Suprapubic skin (tissue), 4 donors: ENCODE measurements at regions not wholly inside any gene's neighbourhood (a gene's known extent, or its start where the extent isn't known, plus 50 kb on each side); places are given as distances from the start of the nearest gene placed in this dataset.

Experiments used
- EP300 ChIP-seq: sonication (generic); formaldehyde crosslinking; IDR thresholded peaks from one replicate; pipeline ENCODE4 v1.6.1; 2017; ENCODE audit warnings: antibody characterized with exemption
- POLR2A ChIP-seq, 2 donors: fragments of 450-650 bp; IDR thresholded peaks; one replicate each; pipeline ENCODE4 v1.6.1; 2017; ENCODE audit warnings: antibody characterized with exemption in 2 of 2, mild to moderate bottlenecking in 2 of 2, moderate library complexity in 2 of 2
- POLR2AphosphoS5 ChIP-seq, 3 donors: sonication (generic); formaldehyde crosslinking; IDR thresholded peaks; one replicate each; pipeline ENCODE4 v1.6.1; 2017; ENCODE audit warnings: antibody characterized with exemption in 3 of 3
- TF ChIP-seq, protein P1 (sequence below), 2 donors: fragments of 200-600 bp in 1 of 2; fragments of 450-650 bp in 1 of 2; sonication (generic) in 1 of 2; IDR thresholded peaks; one replicate each; pipeline ENCODE4 v1.5.1; 2016 to 2019; ENCODE audit warnings: antibody characterized with exemption in 2 of 2, mild to moderate bottlenecking in 1 of 2, moderate library complexity in 1 of 2

DNA sequence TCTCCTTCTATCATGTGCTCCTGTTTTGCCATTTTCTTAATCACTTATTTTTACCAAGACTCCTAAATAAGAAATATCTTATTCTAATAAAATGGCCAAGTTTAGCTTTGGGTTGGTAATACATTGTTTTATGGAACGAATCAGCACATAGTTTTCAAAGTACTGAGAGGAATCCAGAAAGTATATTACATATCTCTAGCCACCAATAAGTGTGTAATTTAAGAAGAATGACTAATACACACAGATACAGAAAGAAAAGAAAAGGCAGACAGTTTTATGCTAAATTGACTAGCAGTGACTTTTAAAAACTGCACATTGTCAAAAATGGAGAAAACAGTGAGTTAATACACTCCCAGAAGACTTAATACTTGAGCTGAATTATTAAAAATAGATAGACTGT, 167.0 kb upstream of the IL15 start:
- TF ChIP-seq POLR2A (IDR thresholded peaks at IDR 0.05) (no peak), EP300 (no peak), POLR2AphosphoS5 (IDR thresholded peaks at IDR 0.05) (no peak)
- TF ChIP-seq, protein P1, sequence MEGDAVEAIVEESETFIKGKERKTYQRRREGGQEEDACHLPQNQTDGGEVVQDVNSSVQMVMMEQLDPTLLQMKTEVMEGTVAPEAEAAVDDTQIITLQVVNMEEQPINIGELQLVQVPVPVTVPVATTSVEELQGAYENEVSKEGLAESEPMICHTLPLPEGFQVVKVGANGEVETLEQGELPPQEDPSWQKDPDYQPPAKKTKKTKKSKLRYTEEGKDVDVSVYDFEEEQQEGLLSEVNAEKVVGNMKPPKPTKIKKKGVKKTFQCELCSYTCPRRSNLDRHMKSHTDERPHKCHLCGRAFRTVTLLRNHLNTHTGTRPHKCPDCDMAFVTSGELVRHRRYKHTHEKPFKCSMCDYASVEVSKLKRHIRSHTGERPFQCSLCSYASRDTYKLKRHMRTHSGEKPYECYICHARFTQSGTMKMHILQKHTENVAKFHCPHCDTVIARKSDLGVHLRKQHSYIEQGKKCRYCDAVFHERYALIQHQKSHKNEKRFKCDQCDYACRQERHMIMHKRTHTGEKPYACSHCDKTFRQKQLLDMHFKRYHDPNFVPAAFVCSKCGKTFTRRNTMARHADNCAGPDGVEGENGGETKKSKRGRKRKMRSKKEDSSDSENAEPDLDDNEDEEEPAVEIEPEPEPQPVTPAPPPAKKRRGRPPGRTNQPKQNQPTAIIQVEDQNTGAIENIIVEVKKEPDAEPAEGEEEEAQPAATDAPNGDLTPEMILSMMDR (IDR thresholded peaks at IDR 0.05): no peak
